IMR-90 (cell line): ENCODE measurements at regions not wholly inside any gene's neighbourhood (a gene's known extent, or its start where the extent isn't known, plus 50 kb on each side); places are given as distances from the start of the nearest gene placed in this dataset.

Experiments
- ATAC-seq: fragments of 200-7000 bp; cut with Tn5 transposase; 2 replicates; pipeline ENCODE4 v1.9.1; 2020; ENCODE audit warnings: low read depth, mild to moderate bottlenecking, moderate library complexity
- BruUV-seq: library from RNA; stranded (reverse); fragments of 400-500 nt; replicated peaks from 2 replicates; lab custom pipeline; 2021; lab: Mats Ljungman, UMichigan
- CTCF ChIA-PET: fragments of 300-600 bp; formaldehyde crosslinking; extraction: SDS; loops from one replicate; lab custom pipeline; 2021; ENCODE audit warnings: antibody characterized with exemption; lab: Yijun Ruan, JAX
- POLR2A ChIA-PET: fragments of 300-600 bp; sonication (Branson Sonifier 250); formaldehyde crosslinking; loops from one replicate; lab custom pipeline; 2022; ENCODE audit warnings: antibody characterized with exemption; ENCODE audit not compliant: unreplicated experiment; lab: Charles Lee
- DNase-seq: peaks from one replicate; pipeline ENCODE4 v3.0.0; 2013
- H2AFZ ChIP-seq: replicated peaks from 2 replicates; pipeline ENCODE3; 2013; ENCODE audit warnings: low read length, mild to moderate bottlenecking; ENCODE audit not compliant: poor library complexity
- H2AK5ac ChIP-seq: 2 replicates; pipeline ENCODE4 v1.6.1; 2013; ENCODE audit warnings: low read depth, low read length, inconsistent platforms
- H2AK9ac ChIP-seq: replicated peaks from 2 replicates; pipeline ENCODE3; 2013; ENCODE audit warnings: mild to moderate bottlenecking, low read depth, low read length, moderate library complexity; ENCODE audit not compliant: poor library complexity
- H2BK120ac ChIP-seq: 2 replicates; pipeline ENCODE4 v1.6.1; 2013; ENCODE audit warnings: low read depth, low read length, inconsistent platforms
- H2BK15ac ChIP-seq: 3 replicates; pipeline ENCODE4 v1.6.1; 2013; ENCODE audit warnings: low read depth, low read length, inconsistent platforms
- H2BK20ac ChIP-seq: 2 replicates; pipeline ENCODE4 v1.6.1; 2013; ENCODE audit warnings: low read depth, mild to moderate bottlenecking, inconsistent platforms, low read length, moderate library complexity
- H2BK5ac ChIP-seq: 2 replicates; pipeline ENCODE4 v1.6.1; 2013; ENCODE audit warnings: mild to moderate bottlenecking, low read depth, low read length, inconsistent platforms; ENCODE audit not compliant: poor library complexity, severe bottlenecking
- H3K14ac ChIP-seq: replicated peaks from 2 replicates; pipeline ENCODE4 v1.6.1; 2013; ENCODE audit warnings: low read depth, low read length, inconsistent platforms
- H3K18ac ChIP-seq: 2 replicates; pipeline ENCODE4 v1.6.1; 2013; ENCODE audit warnings: low read depth, low read length, control low read depth
- H3K23ac ChIP-seq: 2 replicates; pipeline ENCODE4 v1.6.1; 2013; ENCODE audit warnings: low read depth, low read length, inconsistent platforms
- H3K27ac ChIP-seq: 2 replicates; pipeline ENCODE4 v1.5.1; 2013; ENCODE audit warnings: mild to moderate bottlenecking, control low read depth, low read length; ENCODE audit not compliant: insufficient read depth
- H3K27me3 ChIP-seq: 2 replicates; pipeline ENCODE4 v1.6.1; 2013; ENCODE audit warnings: low read length; ENCODE audit not compliant: control insufficient read depth, insufficient read depth
- H3K36me3 ChIP-seq: 2 replicates; pipeline ENCODE4 v1.6.1; 2013; ENCODE audit warnings: low read length, mixed read lengths; ENCODE audit not compliant: control insufficient read depth, insufficient read depth
- H3K4ac ChIP-seq: 2 replicates; pipeline ENCODE4 v1.6.1; 2013; ENCODE audit warnings: low read depth, low read length, inconsistent platforms
- H3K4me1 ChIP-seq: 2 replicates; pipeline ENCODE4 v1.6.1; 2013; ENCODE audit warnings: low read length, mixed read lengths; ENCODE audit not compliant: control insufficient read depth, insufficient read depth
- H3K4me2 ChIP-seq: 2 replicates; pipeline ENCODE4 v1.6.1; 2013; ENCODE audit warnings: low read depth, mild to moderate bottlenecking, control low read depth, low read length, moderate library complexity
- H3K4me3 ChIP-seq: 2 replicates; pipeline ENCODE4 v1.5.1; 2013; ENCODE audit warnings: low read depth, mild to moderate bottlenecking, control low read depth, low read length, moderate library complexity; ENCODE audit not compliant: insufficient read depth
- H3K56ac ChIP-seq: 2 replicates; pipeline ENCODE4 v1.6.1; 2013; ENCODE audit warnings: low read length, inconsistent platforms; ENCODE audit not compliant: insufficient read depth; ENCODE audit errors: extremely low read depth
- H3K79me1 ChIP-seq, 2 experiments: 2 replicates each; pipeline ENCODE4 v1.6.1; 2013; ENCODE audit warnings: low read length in 2 of 2, inconsistent platforms in 1 of 2, low read depth in 1 of 2
- H3K9ac ChIP-seq: 2 replicates; pipeline ENCODE4 v1.6.1; 2013; ENCODE audit warnings: low read depth, low read length, control low read depth
- H3K9me1 ChIP-seq: 2 replicates; pipeline ENCODE4 v1.6.1; 2013; ENCODE audit warnings: low read length, inconsistent platforms; ENCODE audit not compliant: insufficient read depth
- H3K9me3 ChIP-seq: 2 replicates; pipeline ENCODE4 v1.6.1; 2013; ENCODE audit warnings: low read length; ENCODE audit not compliant: control insufficient read depth, insufficient read depth
- H4K20me1 ChIP-seq: 2 replicates; pipeline ENCODE4 v1.6.1; 2013; ENCODE audit warnings: low read length, inconsistent platforms; ENCODE audit not compliant: insufficient read depth
- H4K5ac ChIP-seq: 2 replicates; pipeline ENCODE4 v1.6.1; 2013; ENCODE audit warnings: mild to moderate bottlenecking, low read depth, low read length, control low read depth
- H4K8ac ChIP-seq, 2 experiments: 2 replicates each; pipeline ENCODE4 v1.6.1; 2013; ENCODE audit warnings: low read depth in 2 of 2, low read length in 2 of 2, control low read depth in 1 of 2, inconsistent platforms in 1 of 2
- H4K91ac ChIP-seq: 2 replicates; pipeline ENCODE4 v1.6.1; 2013; ENCODE audit warnings: low read depth, low read length, inconsistent platforms; ENCODE audit not compliant: insufficient read depth
- MAFK ChIP-seq: IDR thresholded peaks from 2 replicates; pipeline ENCODE4 v1.6.1; 2012; ENCODE audit warnings: low read depth, low read length, improper control_type of control experiment
- RFX5 ChIP-seq: IDR thresholded peaks from 2 replicates; pipeline ENCODE4 v1.8.0; 2012; ENCODE audit warnings: low read depth, mild to moderate bottlenecking, low read length, moderate library complexity
- WGBS, 2 experiments: methylation state at CpG; one replicate each; pipeline versions ENCODE4 v1.1.5 to v1.1.7; 2013; ENCODE audit warnings: missing lambda C conversion rate in 2 of 2; ENCODE audit not compliant: insufficient read length in 1 of 2; ENCODE audit errors: extremely low coverage in 2 of 2; 5-methylcytosine and 5-hydroxymethylcytosine counted together
- dilution Hi-C: fragments of 300-500 bp; cut with HindIII; formaldehyde crosslinking; loops from one replicate; pipeline ENCODE4 v1.14.3; 2018; ENCODE audit warnings: low sequenced_read_pairs; ENCODE audit not compliant: unreplicated experiment
- in situ Hi-C: fragments of 300-500 bp; cut with MboI; formaldehyde crosslinking; loops from 3 replicates; pipeline ENCODE4 v1.14.3; 2019; ENCODE audit warnings: low sequenced_read_pairs, inconsistent platforms, mixed read lengths
- intact Hi-C: fragments of 100-400 bp; cut with micrococcal nuclease; formaldehyde crosslinking; loops from 2 replicates; pipeline ENCODE4 v1.10.0; 2022

DNA sequence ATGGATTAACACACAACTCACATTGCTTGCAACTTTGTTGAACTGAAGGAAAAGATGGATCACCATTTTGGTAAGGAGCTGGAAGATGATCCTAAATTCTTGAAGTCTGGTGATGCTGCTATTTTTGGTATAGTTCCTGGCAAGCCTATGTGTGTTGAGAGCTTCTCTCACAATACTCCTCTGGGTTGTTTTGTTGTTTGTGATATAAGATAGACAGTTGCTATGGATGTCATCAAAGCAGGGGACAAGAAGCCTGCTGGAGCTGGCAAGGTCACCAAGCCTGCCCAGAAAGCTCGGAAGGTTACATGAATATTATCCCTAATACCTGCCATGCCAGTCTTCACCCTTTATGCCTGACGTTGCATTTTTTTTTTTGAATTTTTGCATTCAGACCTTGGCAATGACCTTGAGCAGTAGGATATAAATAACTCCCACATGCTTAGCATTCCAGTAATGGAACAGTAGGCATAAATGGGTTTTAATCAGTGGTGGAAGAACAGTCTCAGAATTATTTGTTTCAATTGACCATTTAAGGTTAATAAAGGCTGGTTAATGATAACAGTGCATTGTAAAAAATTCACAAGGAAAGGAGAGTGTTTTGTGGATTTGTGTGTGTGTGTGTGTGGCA, 129.0 kb upstream of the SEL1L start:
- no peak overlapping the region for H3K4ac ChIP-seq
- CTCF ChIA-PET, result no interaction called here

More for the DNA sequence above, 129.0 kb upstream of the SEL1L start:
- Histone ChIP-seq H3K27me3 (no peaks in the 10 kb centered on the region), H2BK15ac (no peak overlapping the region), H3K4me1 (no peaks in the 10 kb centered on the region), H4K91ac (no peak overlapping the region), H3K79me1 (no peaks in the 10 kb centered on the region), H3K14ac (no peak overlapping the region), H3K27ac (no peak overlapping the region), H2BK20ac (no peak overlapping the region), H3K9me1 (no peaks in the 10 kb centered on the region), H3K18ac (no peak overlapping the region), H3K4me3 (no peak overlapping the region), H3K9me3 (peaks cover 20% of the 10 kb centered on the region), H3K4me2 (no peak overlapping the region), H2BK5ac (no peak overlapping the region), H3K23ac (no peak overlapping the region), H3K36me3 (no peaks in the 10 kb centered on the region), H4K20me1 (no peaks in the 10 kb centered on the region), H3K9ac (no peak overlapping the region), H3K56ac (no peak overlapping the region), H4K8ac (no peak overlapping the region), H2AFZ (no peak overlapping the region), H2BK120ac (no peak overlapping the region), H2AK5ac (no peak overlapping the region), H4K5ac (no peak overlapping the region), H2AK9ac (no peak overlapping the region)
- ATAC-seq (no peak), DNase-seq (no peak)
- dilution Hi-C loops (no loop called here), in situ Hi-C loops (no loop called here), intact Hi-C loops (no loop called here)
- BruUV-seq, result no TSS peak
- POLR2A ChIA-PET, result no interaction called here
- no CpG with 5 or more reads among the region's 2 CpGs for WGBS, 2 experiments
- TF ChIP-seq MAFK (peak; percentile 37; the same call in 1 of the 2 replicates), RFX5 (no peak)
